MCF 10A (cell line): ENCODE measurements at regions not wholly inside any gene's neighbourhood (a gene's known extent, or its start where the extent isn't known, plus 50 kb on each side); places are given as distances from the start of the nearest gene placed in this dataset.

Experiments used
- BruUV-seq: library from RNA; stranded (reverse); fragments of 400-500 nt; replicated peaks from 2 replicates; lab custom pipeline; 2021; lab: Mats Ljungman, UMichigan
- CTCF ChIA-PET: fragments of 300-600 bp; sonication (Branson Sonifier 250); formaldehyde crosslinking; extraction: SDS; loops from one replicate; lab custom pipeline; 2021; ENCODE audit warnings: antibody characterized with exemption, inconsistent platforms; lab: Yijun Ruan, JAX
- POLR2A ChIA-PET: fragments of 300-600, 350-650 bp; sonication (Branson Sonifier 250); formaldehyde crosslinking; extraction: SDS; loops from one replicate; lab custom pipeline; 2020; ENCODE audit warnings: antibody characterized with exemption, inconsistent platforms; lab: Yijun Ruan, JAX
- DNase-seq: peaks from one replicate; pipeline ENCODE4 v3.0.0-alpha.2; 2018; ENCODE audit not compliant: unreplicated experiment
- H3K27ac Mint-ChIP-seq: one replicate; pipeline ENCODE4 v1.8.0; 2022; ENCODE audit warnings: mild to moderate bottlenecking, low read depth, mixed read lengths; ENCODE audit not compliant: unreplicated experiment
- H3K27me3 Mint-ChIP-seq: one replicate; pipeline ENCODE4 v1.8.0; 2022; ENCODE audit warnings: mixed read lengths; ENCODE audit not compliant: insufficient read depth, unreplicated experiment
- H3K36me3 Mint-ChIP-seq: one replicate; pipeline ENCODE4 v1.8.0; 2022; ENCODE audit warnings: mild to moderate bottlenecking, moderate library complexity, mixed read lengths; ENCODE audit not compliant: insufficient read depth, unreplicated experiment
- H3K4me1 Mint-ChIP-seq: one replicate; pipeline ENCODE4 v1.8.0; 2022; ENCODE audit warnings: mixed read lengths; ENCODE audit not compliant: insufficient read depth, unreplicated experiment
- H3K4me3 Mint-ChIP-seq: one replicate; pipeline ENCODE4 v1.8.0; 2022; ENCODE audit warnings: mild to moderate bottlenecking, moderate library complexity, mixed read lengths; ENCODE audit not compliant: unreplicated experiment
- H3K9me3 Mint-ChIP-seq: one replicate; pipeline ENCODE4 v1.8.0; 2022; ENCODE audit warnings: mixed read lengths; ENCODE audit not compliant: unreplicated experiment
- CTCF ChIP-seq: fragments of 200-600 bp; IDR thresholded peaks from one replicate; pipeline ENCODE4 v1.8.0; 2022; ENCODE audit warnings: antibody characterized with exemption, mild to moderate bottlenecking; ENCODE audit not compliant: unreplicated experiment
- intact Hi-C: fragments of 100-400 bp; cut with micrococcal nuclease; formaldehyde crosslinking; loops from 2 replicates; pipeline ENCODE4 v1.14.1; 2022

- intact Hi-C loops = no loop called here
- Mint-ChIP-seq H3K9me3 (peaks cover 25% of the 10 kb centered on the region), H3K27ac (no peak overlapping the region), H3K27me3 (no peaks in the 10 kb centered on the region), H3K36me3 (no peaks in the 10 kb centered on the region), H3K4me3 (no peak overlapping the region), H3K4me1 (no peaks in the 10 kb centered on the region)
- POLR2A ChIA-PET = no interaction called here
- CTCF ChIA-PET = no interaction called here
- TF ChIP-seq CTCF = no peak
- BruUV-seq = no TSS peak
- no peak for DNase-seq
Observed at GRCh38 chr9:118729981-118730380, 639.3 kb downstream of the BRINP1 start.

- no peaks in the 10 kb centered on the region for H3K27me3 Mint-ChIP-seq
- no TSS peak for BruUV-seq
- DNase-seq = no peak
- no peaks in the 10 kb centered on the region for H3K4me1 Mint-ChIP-seq
- no peak for TF ChIP-seq CTCF
- intact Hi-C loops = no loop called here
- H3K4me3 Mint-ChIP-seq = no peak overlapping the region
- H3K27ac Mint-ChIP-seq = no peak overlapping the region
- ChIA-PET POLR2A (interaction anchor here (0.7 kb wide), 1 partner anchor 715 kb away, joined by 3 read pairs; no protein-coding TSS in a partner anchor), CTCF (no interaction called here)
- H3K36me3 Mint-ChIP-seq = no peaks in the 10 kb centered on the region
- peaks cover 40% of the 10 kb centered on the region for H3K9me3 Mint-ChIP-seq
Observed at GRCh38 chr9:118732998-118733397, 636.2 kb downstream of the BRINP1 start.

- H3K36me3 Mint-ChIP-seq = no peaks in the 10 kb centered on the region
- DNase-seq = no peak
- BruUV-seq = no TSS peak
- no peaks in the 10 kb centered on the region for H3K27me3 Mint-ChIP-seq
- no peak for TF ChIP-seq CTCF
- H3K4me3 Mint-ChIP-seq = no peak overlapping the region
- ChIA-PET POLR2A (interaction anchor here (0.7 kb wide), 1 partner anchor 14 kb away, joined by 5 read pairs; no protein-coding TSS in a partner anchor), CTCF (no interaction called here)
- peaks cover 52% of the 10 kb centered on the region for H3K9me3 Mint-ChIP-seq
- H3K4me1 Mint-ChIP-seq = no peaks in the 10 kb centered on the region
- intact Hi-C loops = no loop called here
- H3K27ac Mint-ChIP-seq = no peak overlapping the region
Observed at GRCh38 chr9:118734696-118735095, 634.5 kb downstream of the BRINP1 start.

- DNase-seq = no peak
- no TSS peak for BruUV-seq
- Mint-ChIP-seq H3K9me3 (peaks cover 46% of the 10 kb centered on the region), H3K36me3 (no peaks in the 10 kb centered on the region), H3K27ac (no peak overlapping the region), H3K4me1 (no peaks in the 10 kb centered on the region), H3K27me3 (no peaks in the 10 kb centered on the region), H3K4me3 (no peak overlapping the region)
- CTCF ChIA-PET = interaction anchor here (0.5 to 1.1 kb wide), 2 partner anchors 147 to 567 kb away, joined by 3 to 5 read pairs; no protein-coding TSS in a partner anchor
- intact Hi-C loops = no loop called here
- POLR2A ChIA-PET = no interaction called here
- no peak for TF ChIP-seq CTCF
Observed at GRCh38 chr9:118736406-118736805, 632.8 kb downstream of the BRINP1 start.
